GM23248 (cell line): ENCODE measurements at regions not wholly inside any gene's neighbourhood (a gene's known extent, or its start where the extent isn't known, plus 50 kb on each side); places are given as distances from the start of the nearest gene placed in this dataset.

Experiments
- DNase-seq: peaks from one replicate; pipeline ENCODE4 v3.0.0-alpha.2; 2015
- H2AFZ ChIP-seq: fragments of 200-600 bp; sonication (generic); 2 replicates; pipeline ENCODE4 v1.6.1; 2016; ENCODE audit warnings: antibody characterized with exemption
- H3F3A ChIP-seq: fragments of 200-600 bp; sonication (generic); 2 replicates; pipeline ENCODE4 v1.6.1; 2016; ENCODE audit warnings: mild to moderate bottlenecking, antibody characterized with exemption, mixed run types; ENCODE audit not compliant: insufficient read depth
- H3K27ac ChIP-seq: fragments of 200-600 bp; sonication (generic); 2 replicates; pipeline ENCODE4 v1.5.1; 2016; ENCODE audit warnings: mild to moderate bottlenecking
- H3K27me3 ChIP-seq: fragments of 200-600 bp; sonication (generic); replicated peaks from 2 replicates; pipeline ENCODE4 v1.6.1; 2016; ENCODE audit warnings: mild to moderate bottlenecking; ENCODE audit not compliant: insufficient read depth
- H3K36me3 ChIP-seq: fragments of 200-600 bp; sonication (generic); 2 replicates; pipeline ENCODE4 v1.6.1; 2016; ENCODE audit warnings: low read depth, mild to moderate bottlenecking
- H3K4me1 ChIP-seq: fragments of 200-600 bp; sonication (generic); 2 replicates; pipeline ENCODE4 v1.6.1; 2016; ENCODE audit warnings: mild to moderate bottlenecking; ENCODE audit not compliant: insufficient read depth
- H3K4me2 ChIP-seq: fragments of 200-600 bp; sonication (generic); one replicate; pipeline ENCODE4 v1.6.1; 2016; ENCODE audit warnings: mild to moderate bottlenecking; ENCODE audit not compliant: unreplicated experiment
- H3K4me3 ChIP-seq: fragments of 200-600 bp; sonication (generic); 2 replicates; pipeline ENCODE4 v1.5.1; 2016; ENCODE audit warnings: mild to moderate bottlenecking
- H3K79me2 ChIP-seq: fragments of 200-600 bp; sonication (generic); 2 replicates; pipeline ENCODE4 v1.6.1; 2016; ENCODE audit warnings: mild to moderate bottlenecking; ENCODE audit not compliant: insufficient read depth
- H3K9ac ChIP-seq: fragments of 200-600 bp; sonication (generic); 2 replicates; pipeline ENCODE4 v1.6.1; 2016; ENCODE audit warnings: mild to moderate bottlenecking
- H3K9me2 ChIP-seq: fragments of 200-600 bp; sonication (generic); 2 replicates; pipeline ENCODE4 v1.6.1; 2016; ENCODE audit warnings: mixed run types, mild to moderate bottlenecking, moderate library complexity; ENCODE audit not compliant: insufficient read depth
- H3K9me3 ChIP-seq: fragments of 200-600 bp; sonication (generic); one replicate; pipeline ENCODE4 v1.6.1; 2017; ENCODE audit warnings: low read depth
- H4K20me1 ChIP-seq: fragments of 200-600 bp; sonication (generic); 2 replicates; pipeline ENCODE4 v1.6.0; 2016; ENCODE audit not compliant: insufficient read depth
- EZH2 ChIP-seq: fragments of 200-600 bp; sonication (generic); IDR thresholded peaks from 2 replicates; pipeline ENCODE4 v1.6.1; 2018; ENCODE audit warnings: antibody characterized with exemption, mild to moderate bottlenecking; ENCODE audit not compliant: insufficient read depth, poor library complexity, severe bottlenecking
- EZH2phosphoT487 ChIP-seq: fragments of 200-600 bp; sonication (generic); IDR thresholded peaks from 2 replicates; pipeline ENCODE4 v1.6.1; 2018; ENCODE audit warnings: antibody characterized with exemption, moderate library complexity, mild to moderate bottlenecking, low read depth; ENCODE audit not compliant: insufficient read depth
- WGBS, 2 experiments: methylation state at CpG; one replicate each; pipeline ENCODE4 v1.1.6; 2015 to 2017; ENCODE audit warnings: low lambda C conversion rate in 2 of 2, low coverage in 1 of 2; ENCODE audit errors: missing lambda C conversion rate in 2 of 2; 5-methylcytosine and 5-hydroxymethylcytosine counted together
- in situ Hi-C: fragments of 300-500 bp; cut with MboI; formaldehyde crosslinking; loops from 2 replicates; pipeline ENCODE4 v1.15.0; 2020

GRCh38 chr11:82465481-82465880 is 268.2 kb downstream of the FAM181B start:
- Histone ChIP-seq H3K27ac (no peak overlapping the region), H3K4me2 (no peak overlapping the region), H2AFZ (no peak overlapping the region), H4K20me1 (no peaks in the 10 kb centered on the region), H3K9me2 (no peaks in the 10 kb centered on the region), H3K4me1 (no peaks in the 10 kb centered on the region), H3K9me3 (no peaks in the 10 kb centered on the region), H3K27me3 (no peaks in the 10 kb centered on the region), H3K9ac (no peak overlapping the region), H3K36me3 (no peaks in the 10 kb centered on the region), H3K79me2 (no peaks in the 10 kb centered on the region), H3F3A (no peaks in the 10 kb centered on the region), H3K4me3 (no peak overlapping the region)
- WGBS, 2 experiments = 29 to 30% methylated on average over 2 of the region's 2 CpGs
- in situ Hi-C loops = no loop called here
- no peak for DNase-seq
- TF ChIP-seq EZH2phosphoT487 (no peak), EZH2 (no peak)

- WGBS, 2 experiments = 1 to 2% methylated on average over 4 of the region's 4 CpGs
- Histone ChIP-seq H3F3A (no peaks in the 10 kb centered on the region), H3K4me2 (no peak overlapping the region), H3K9ac (no peak overlapping the region), H3K36me3 (no peaks in the 10 kb centered on the region), H3K4me1 (no peaks in the 10 kb centered on the region), H4K20me1 (no peaks in the 10 kb centered on the region), H3K9me3 (no peaks in the 10 kb centered on the region), H2AFZ (no peak overlapping the region), H3K27me3 (no peaks in the 10 kb centered on the region), H3K79me2 (no peaks in the 10 kb centered on the region), H3K9me2 (no peaks in the 10 kb centered on the region), H3K27ac (no peak overlapping the region), H3K4me3 (no peak overlapping the region)
- TF ChIP-seq EZH2phosphoT487 = no peak
- TF ChIP-seq EZH2 = no peak
- no peak for DNase-seq
- in situ Hi-C loops = no loop called here
Measured at GRCh38 chr11:82462608-82463242, 270.9 kb downstream of the FAM181B start.

GRCh38 chr11:82458761-82459160 is 274.9 kb downstream of the FAM181B start:
- Histone ChIP-seq H3K9ac (no peak overlapping the region), H3K9me3 (no peaks in the 10 kb centered on the region), H4K20me1 (no peaks in the 10 kb centered on the region), H3K79me2 (no peaks in the 10 kb centered on the region), H3K36me3 (no peaks in the 10 kb centered on the region), H3K27ac (no peak overlapping the region), H3K27me3 (no peaks in the 10 kb centered on the region), H3K4me1 (no peaks in the 10 kb centered on the region), H2AFZ (no peak overlapping the region), H3K9me2 (no peaks in the 10 kb centered on the region), H3K4me3 (no peak overlapping the region), H3F3A (no peaks in the 10 kb centered on the region), H3K4me2 (no peak overlapping the region)
- in situ Hi-C loops = no loop called here
- DNase-seq = no peak
- no peak for TF ChIP-seq EZH2phosphoT487
- TF ChIP-seq EZH2 = no peak
- WGBS, 2 experiments = 0 to 1% methylated on average over 4 of the region's 4 CpGs

GRCh38 chr11:82458147-82458546 is 275.5 kb downstream of the FAM181B start:
- no peak overlapping the region for H3K9ac ChIP-seq
- H4K20me1 ChIP-seq = no peaks in the 10 kb centered on the region
- no peaks in the 10 kb centered on the region for H3K4me1 ChIP-seq
- TF ChIP-seq EZH2phosphoT487 (no peak), EZH2 (no peak)
- in situ Hi-C loops = no loop called here
- no peak overlapping the region for H3K4me2 ChIP-seq
- no peak for DNase-seq
- H2AFZ ChIP-seq = no peak overlapping the region
- H3F3A ChIP-seq = no peaks in the 10 kb centered on the region
- no peak overlapping the region for H3K4me3 ChIP-seq
- H3K27me3 ChIP-seq = no peaks in the 10 kb centered on the region
- no peaks in the 10 kb centered on the region for H3K9me2 ChIP-seq
- H3K9me3 ChIP-seq = no peaks in the 10 kb centered on the region
- no peaks in the 10 kb centered on the region for H3K36me3 ChIP-seq
- H3K79me2 ChIP-seq = no peaks in the 10 kb centered on the region
- 5 to 13% methylated on average over 1 of the region's 1 CpG for WGBS, 2 experiments
- no peak overlapping the region for H3K27ac ChIP-seq

- in situ Hi-C loops = no loop called here
- H3K36me3 ChIP-seq = no peaks in the 10 kb centered on the region
- no peaks in the 10 kb centered on the region for H3K9me2 ChIP-seq
- DNase-seq = no peak
- no peak overlapping the region for H3K9ac ChIP-seq
- H3K9me3 ChIP-seq = no peaks in the 10 kb centered on the region
- no peaks in the 10 kb centered on the region for H3F3A ChIP-seq
- H3K79me2 ChIP-seq = no peaks in the 10 kb centered on the region
- no peak overlapping the region for H3K4me3 ChIP-seq
- no peak for TF ChIP-seq EZH2phosphoT487
- TF ChIP-seq EZH2 = no peak
- H3K4me2 ChIP-seq = no peak overlapping the region
- no peaks in the 10 kb centered on the region for H3K27me3 ChIP-seq
- H2AFZ ChIP-seq = no peak overlapping the region
- no peaks in the 10 kb centered on the region for H4K20me1 ChIP-seq
- no peak overlapping the region for H3K27ac ChIP-seq
- H3K4me1 ChIP-seq = no peaks in the 10 kb centered on the region
Measured at GRCh38 chr11:82450996-82451395, 282.7 kb downstream of the FAM181B start.
